A549 (cell line): ENCODE measurements at regions not wholly inside any gene's neighbourhood (a gene's known extent, or its start where the extent isn't known, plus 50 kb on each side); places are given as distances from the start of the nearest gene placed in this dataset.

ENCODE experiments used
- ATAC-seq, 2 experiments: fragments of 200-7000 bp in 1 of 2; fragments of >200 bp in 1 of 2; cut with Nextera tagmentation in 1 of 2; cut with Tn5 transposase in 1 of 2; 3 replicates each; pipeline versions ENCODE4 v1.8.0 to v1.9.1; 2018 to 2020; ENCODE audit warnings: mild to moderate bottlenecking in 1 of 2, moderate library complexity in 1 of 2
- CTCF ChIA-PET: fragments of 300-600 bp; sonication (Branson Sonifier 250); formaldehyde crosslinking; extraction: SDS; loops from one replicate; lab custom pipeline; 2021; ENCODE audit warnings: antibody characterized with exemption, inconsistent platforms; lab: Yijun Ruan, JAX
- POLR2A ChIA-PET: fragments of 350-600 bp; formaldehyde crosslinking; extraction: SDS; loops from one replicate; lab custom pipeline; 2021; ENCODE audit warnings: antibody characterized with exemption, inconsistent platforms; lab: Yijun Ruan, JAX
- DNase-seq, 2 experiments: peaks; one replicate each; pipeline versions ENCODE4 v3.0.0 to v3.0.0-alpha.2; 2011 to 2016; ENCODE audit warnings: low read depth in 1 of 2, low spot score in 1 of 2
- FAIRE-seq: peaks from 2 replicates; lab custom pipeline; 2011; peaks lifted over from hg19 to GRCh38; lab: Jason Lieb, UNC
- H3K27ac ChIP-seq, 2 experiments: fragments of >200 bp; sonication (Bioruptor Twin); formaldehyde crosslinking; 3 replicates each; pipeline ENCODE4 v1.5.1; 2016 to 2017
- H3K4me1 ChIP-seq: fragments of >200 bp; sonication (Bioruptor Twin); formaldehyde crosslinking; 3 replicates; pipeline ENCODE4 v1.6.1; 2016
- H3K4me2 ChIP-seq: fragments of >200 bp; sonication (Bioruptor Twin); formaldehyde crosslinking; 3 replicates; pipeline ENCODE4 v1.6.1; 2016
- H3K4me3 ChIP-seq: fragments of >200 bp; sonication (Bioruptor Twin); formaldehyde crosslinking; 3 replicates; pipeline ENCODE4 v1.5.1; 2016
- H3K9me3 ChIP-seq: fragments of >200 bp; sonication (Bioruptor Twin); formaldehyde crosslinking; 3 replicates; pipeline ENCODE4 v1.6.1; 2016
- BHLHE40 ChIP-seq: IDR thresholded peaks from 2 replicates; pipeline ENCODE4 v1.6.1; 2012; ENCODE audit warnings: low read depth, low read length, inconsistent platforms
- CBX2 ChIP-seq: fragments of 200-600 bp; sonication (generic); IDR thresholded peaks from 2 replicates; pipeline ENCODE4 v1.6.1; 2016; ENCODE audit warnings: low read depth, mild to moderate bottlenecking, borderline replicate concordance
- CHD4 ChIP-seq: fragments of 200-600 bp; sonication (generic); IDR thresholded peaks from 2 replicates; pipeline ENCODE4 v1.6.1; 2016; ENCODE audit warnings: antibody characterized with exemption, mild to moderate bottlenecking, borderline replicate concordance
- EHF ChIP-seq: fragments of 250-450 bp; sonication (Bioruptor Pico); IDR thresholded peaks from 2 replicates; pipeline ENCODE4 v1.5.0; 2020; ENCODE audit warnings: mild to moderate bottlenecking
- EP300 ChIP-seq, 2 experiments: fragments of >200 bp; sonication (Bioruptor Twin); formaldehyde crosslinking; IDR thresholded peaks; 2 replicates in 1 of 2; 3 replicates in 1 of 2; pipeline ENCODE4 v1.6.1; 2016 to 2017
- ESRRA ChIP-seq: fragments of 150-350 bp; IDR thresholded peaks from 2 replicates; pipeline ENCODE4 v1.6.1; 2014; ENCODE audit warnings: mild to moderate bottlenecking, low read length, borderline replicate concordance
- FOSL2 ChIP-seq, 2 experiments: fragments of 450-650 bp in 1 of 2; fragments of >200 bp in 1 of 2; sonication (Bioruptor Twin) in 1 of 2; formaldehyde crosslinking; IDR thresholded peaks; 2 replicates each; pipeline versions ENCODE4 v1.5.0 to v1.6.1; 2016 to 2020; ENCODE audit warnings: mild to moderate bottlenecking in 1 of 2, moderate library complexity in 1 of 2
- FOXS1 ChIP-seq: fragments of 250-450 bp; sonication (Bioruptor Pico); IDR thresholded peaks from 2 replicates; pipeline ENCODE4 v1.5.0; 2020; ENCODE audit warnings: mild to moderate bottlenecking, moderate library complexity
- HES2 ChIP-seq: fragments of >200 bp; sonication (Bioruptor Twin); formaldehyde crosslinking; IDR thresholded peaks from 2 replicates; pipeline ENCODE4 v1.6.1; 2016
- HOXA7 ChIP-seq: fragments of 250-450 bp; sonication (Bioruptor Pico); IDR thresholded peaks from 2 replicates; pipeline ENCODE4 v1.5.0; 2020; ENCODE audit warnings: mild to moderate bottlenecking, moderate library complexity
- HOXB5 ChIP-seq: fragments of 250-450 bp; sonication (Bioruptor Pico); IDR thresholded peaks from 2 replicates; pipeline ENCODE4 v1.5.0; 2020; ENCODE audit warnings: mild to moderate bottlenecking, moderate library complexity
- KDM1A ChIP-seq: fragments of 200-600 bp; sonication (generic); IDR thresholded peaks from 2 replicates; pipeline ENCODE4 v1.6.1; 2016; ENCODE audit warnings: low read depth, mild to moderate bottlenecking
- KDM5A ChIP-seq: fragments of 200-600 bp; sonication (generic); IDR thresholded peaks from 2 replicates; pipeline ENCODE4 v1.6.1; 2016; ENCODE audit warnings: antibody characterized with exemption, mild to moderate bottlenecking
- MAFK ChIP-seq: fragments of 450-650 bp; IDR thresholded peaks from 2 replicates; pipeline ENCODE4 v1.6.1; 2014; ENCODE audit not compliant: partially characterized antibody
- NFE2L2 ChIP-seq: fragments of 150-350 bp; conservative IDR thresholded peaks from 2 replicates; pipeline ENCODE4 v1.6.1; 2014; ENCODE audit warnings: low read length
- NPAS2 ChIP-seq: fragments of 250-450 bp; sonication (Bioruptor Pico); IDR thresholded peaks from 2 replicates; pipeline ENCODE4 v1.8.0; 2022; ENCODE audit warnings: mild to moderate bottlenecking, moderate library complexity, borderline replicate concordance
- PHF8 ChIP-seq: fragments of 200-600 bp; sonication (generic); IDR thresholded peaks from 2 replicates; pipeline ENCODE4 v1.6.1; 2016; ENCODE audit warnings: low read depth, mild to moderate bottlenecking, antibody characterized with exemption, moderate library complexity, borderline replicate concordance
- POLR2A ChIP-seq: IDR thresholded peaks from 2 replicates; pipeline ENCODE4 v1.6.1; 2012; ENCODE audit warnings: mild to moderate bottlenecking, low read length
- RCOR1 ChIP-seq: fragments of 150-350 bp; IDR thresholded peaks from 2 replicates; pipeline ENCODE4 v1.6.1; 2014; ENCODE audit warnings: antibody characterized with exemption, low read length, low read depth
- RFX5 ChIP-seq: fragments of 450-650 bp; IDR thresholded peaks from 2 replicates; pipeline ENCODE4 v1.7.1; 2014; ENCODE audit warnings: antibody characterized with exemption, mild to moderate bottlenecking, moderate library complexity
- SMC3 ChIP-seq: fragments of >200 bp; sonication (Bioruptor Twin); formaldehyde crosslinking; IDR thresholded peaks from 3 replicates; pipeline ENCODE4 v1.6.1; 2018; ENCODE audit warnings: inconsistent platforms
- SREBF2 ChIP-seq: fragments of 450-650 bp; IDR thresholded peaks from 2 replicates; pipeline ENCODE4 v1.6.1; 2014; ENCODE audit warnings: mild to moderate bottlenecking, moderate library complexity
- TP53 ChIP-seq: fragments of 250-450 bp; sonication (Bioruptor Pico); IDR thresholded peaks from 2 replicates; pipeline ENCODE4 v1.5.0; 2021; ENCODE audit warnings: mild to moderate bottlenecking, moderate library complexity
- ZNF302 ChIP-seq: fragments of 250-450 bp; sonication (Bioruptor Pico); IDR thresholded peaks from 2 replicates; pipeline ENCODE4 v1.9.0; 2021; ENCODE audit warnings: inconsistent platforms, mild to moderate bottlenecking, moderate library complexity
- WGBS: methylation state at CpG from one replicate; pipeline ENCODE4 v1.1.6; 2017; ENCODE audit errors: missing lambda C conversion rate; 5-methylcytosine and 5-hydroxymethylcytosine counted together
- TF ChIP-seq, protein P1 (sequence below): fragments of 150-350 bp; IDR thresholded peaks from 2 replicates; pipeline ENCODE4 v1.6.1; 2014; ENCODE audit warnings: low read depth, mild to moderate bottlenecking, low read length
- TF ChIP-seq, protein P2 (sequence below): fragments of 250-450 bp; sonication (Bioruptor Pico); IDR thresholded peaks from 2 replicates; pipeline ENCODE4 v1.5.0; 2021; ENCODE audit warnings: mild to moderate bottlenecking, moderate library complexity, borderline replicate concordance
- TF ChIP-seq, protein P3 (sequence below): fragments of >200 bp; sonication (Bioruptor Twin); formaldehyde crosslinking; IDR thresholded peaks from 3 replicates; pipeline ENCODE4 v1.5.1; 2016
- TF ChIP-seq, protein P4 (sequence below): IDR thresholded peaks from 2 replicates; pipeline ENCODE4 v1.6.1; 2012

GRCh38 chr5:72656331-72656730 is 149.1 kb upstream of the ZNF366 start:
- 63% methylated on average over 4 of the region's 4 CpGs for WGBS
- POLR2A ChIA-PET: no interaction called here

DNA sequence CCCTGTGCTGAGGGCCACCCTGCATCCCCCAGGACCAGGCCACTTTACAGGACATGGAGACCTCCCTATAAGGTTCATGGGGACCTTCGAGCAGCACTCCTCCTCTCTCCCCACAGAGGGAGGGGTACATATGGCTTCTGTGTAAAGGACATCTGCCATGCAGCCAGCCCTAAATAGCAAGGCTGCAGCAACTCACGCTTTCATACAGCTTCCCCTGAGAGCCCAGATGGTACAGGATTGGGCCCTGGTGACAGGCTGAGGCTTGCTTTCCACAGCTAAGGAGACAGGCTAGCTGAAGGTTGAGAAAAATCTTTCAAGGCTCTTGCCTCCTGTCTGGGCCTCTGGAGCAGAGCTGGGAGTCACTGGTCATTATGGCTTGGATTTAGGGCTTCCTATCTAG is 147.0 kb upstream of the ZNF366 start:
- peaks cover 16% of the 10 kb centered on the region for H3K4me1 ChIP-seq
- no peak for FAIRE-seq
- no peak for TF ChIP-seq MAFK
- TF ChIP-seq FOXS1: no peak
- H3K4me3 ChIP-seq: no peak overlapping the region
- WGBS: 44% methylated on average over 2 of the region's 2 CpGs
- H3K4me2 ChIP-seq: no peak overlapping the region
- ChIA-PET POLR2A (no interaction called here), CTCF (interaction anchor here (1.2 to 1.5 kb wide), 3 partner anchors 10 to 40 kb away, joined by 3 to 4 read pairs (median 3); no protein-coding TSS in a partner anchor)
- no peaks in the 10 kb centered on the region for H3K9me3 ChIP-seq
- no peak overlapping the region for H3K27ac ChIP-seq
- DNase-seq: no peak
- ATAC-seq: no peak

More at GRCh38 chr5:72656331-72656730, 149.1 kb upstream of the ZNF366 start:
- FAIRE-seq: no peak
- DNase-seq: no peak
- TF ChIP-seq ESRRA: no peak
- TF ChIP-seq, protein P1, sequence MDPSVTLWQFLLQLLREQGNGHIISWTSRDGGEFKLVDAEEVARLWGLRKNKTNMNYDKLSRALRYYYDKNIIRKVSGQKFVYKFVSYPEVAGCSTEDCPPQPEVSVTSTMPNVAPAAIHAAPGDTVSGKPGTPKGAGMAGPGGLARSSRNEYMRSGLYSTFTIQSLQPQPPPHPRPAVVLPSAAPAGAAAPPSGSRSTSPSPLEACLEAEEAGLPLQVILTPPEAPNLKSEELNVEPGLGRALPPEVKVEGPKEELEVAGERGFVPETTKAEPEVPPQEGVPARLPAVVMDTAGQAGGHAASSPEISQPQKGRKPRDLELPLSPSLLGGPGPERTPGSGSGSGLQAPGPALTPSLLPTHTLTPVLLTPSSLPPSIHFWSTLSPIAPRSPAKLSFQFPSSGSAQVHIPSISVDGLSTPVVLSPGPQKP: no peak
- no peak for TF ChIP-seq POLR2A
- TF ChIP-seq CHD4: no peak
- TF ChIP-seq BHLHE40: no peak
- TF ChIP-seq SREBF2: no peak
- TF ChIP-seq ZNF302: no peak
- no peak for TF ChIP-seq KDM5A
- no peak for TF ChIP-seq NPAS2 (CRISPR knock-in tag)
- TF ChIP-seq PHF8: no peak
- TF ChIP-seq HOXB5: no peak
- TF ChIP-seq, protein P2, sequence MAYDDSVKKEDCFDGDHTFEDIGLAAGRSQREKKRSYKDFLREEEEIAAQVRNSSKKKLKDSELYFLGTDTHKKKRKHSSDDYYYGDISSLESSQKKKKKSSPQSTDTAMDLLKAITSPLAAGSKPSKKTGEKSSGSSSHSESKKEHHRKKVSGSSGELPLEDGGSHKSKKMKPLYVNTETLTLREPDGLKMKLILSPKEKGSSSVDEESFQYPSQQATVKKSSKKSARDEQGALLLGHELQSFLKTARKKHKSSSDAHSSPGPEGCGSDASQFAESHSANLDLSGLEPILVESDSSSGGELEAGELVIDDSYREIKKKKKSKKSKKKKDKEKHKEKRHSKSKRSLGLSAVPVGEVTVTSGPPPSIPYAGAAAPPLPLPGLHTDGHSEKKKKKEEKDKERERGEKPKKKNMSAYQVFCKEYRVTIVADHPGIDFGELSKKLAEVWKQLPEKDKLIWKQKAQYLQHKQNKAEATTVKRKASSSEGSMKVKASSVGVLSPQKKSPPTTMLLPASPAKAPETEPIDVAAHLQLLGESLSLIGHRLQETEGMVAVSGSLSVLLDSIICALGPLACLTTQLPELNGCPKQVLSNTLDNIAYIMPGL (CRISPR knock-in tag): no peak
- Histone ChIP-seq H3K4me3 (no peak overlapping the region), H3K27ac (no peak overlapping the region), H3K4me1 (peaks cover 12% of the 10 kb centered on the region), H3K4me2 (no peak overlapping the region), H3K9me3 (no peaks in the 10 kb centered on the region)
- CTCF ChIA-PET: interaction anchor here (0.7 to 1.4 kb wide), 3 partner anchors 9 to 689 kb away, joined by 3 to 4 read pairs (median 3); no protein-coding TSS in a partner anchor
- no peak for ATAC-seq

DNA sequence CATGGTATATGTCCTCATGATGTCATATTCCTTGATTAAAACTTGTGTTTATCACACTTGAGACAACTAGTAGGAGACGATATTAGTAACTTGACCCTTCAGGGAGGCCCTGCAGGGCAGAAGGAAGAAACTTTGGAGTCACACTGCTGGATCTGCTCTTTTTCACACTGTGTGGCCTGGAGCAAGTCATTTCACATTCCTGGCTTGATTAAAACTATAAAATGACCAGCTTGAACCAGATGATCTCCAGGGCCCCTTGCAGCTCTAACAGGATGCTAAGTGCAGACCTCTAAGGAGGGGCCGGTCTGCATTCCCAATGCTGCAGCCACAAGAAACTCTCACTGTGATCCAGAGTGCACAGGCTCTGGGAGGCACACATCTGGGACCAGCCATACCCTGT is 146.4 kb upstream of the ZNF366 start:
- ChIA-PET CTCF (interaction anchor here (1.2 to 1.3 kb wide), 2 partner anchors 9 to 13 kb away, joined by 3 to 4 read pairs; no protein-coding TSS in a partner anchor), POLR2A (no interaction called here)
- TF ChIP-seq SMC3: no peak
- TF ChIP-seq KDM1A: no peak
- no peak for TF ChIP-seq ZNF302
- TF ChIP-seq, protein P3, sequence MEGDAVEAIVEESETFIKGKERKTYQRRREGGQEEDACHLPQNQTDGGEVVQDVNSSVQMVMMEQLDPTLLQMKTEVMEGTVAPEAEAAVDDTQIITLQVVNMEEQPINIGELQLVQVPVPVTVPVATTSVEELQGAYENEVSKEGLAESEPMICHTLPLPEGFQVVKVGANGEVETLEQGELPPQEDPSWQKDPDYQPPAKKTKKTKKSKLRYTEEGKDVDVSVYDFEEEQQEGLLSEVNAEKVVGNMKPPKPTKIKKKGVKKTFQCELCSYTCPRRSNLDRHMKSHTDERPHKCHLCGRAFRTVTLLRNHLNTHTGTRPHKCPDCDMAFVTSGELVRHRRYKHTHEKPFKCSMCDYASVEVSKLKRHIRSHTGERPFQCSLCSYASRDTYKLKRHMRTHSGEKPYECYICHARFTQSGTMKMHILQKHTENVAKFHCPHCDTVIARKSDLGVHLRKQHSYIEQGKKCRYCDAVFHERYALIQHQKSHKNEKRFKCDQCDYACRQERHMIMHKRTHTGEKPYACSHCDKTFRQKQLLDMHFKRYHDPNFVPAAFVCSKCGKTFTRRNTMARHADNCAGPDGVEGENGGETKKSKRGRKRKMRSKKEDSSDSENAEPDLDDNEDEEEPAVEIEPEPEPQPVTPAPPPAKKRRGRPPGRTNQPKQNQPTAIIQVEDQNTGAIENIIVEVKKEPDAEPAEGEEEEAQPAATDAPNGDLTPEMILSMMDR: no peak
- TF ChIP-seq EP300 (IDR thresholded peaks at IDR 0.05): no peak
- TF ChIP-seq, protein P2 (CRISPR knock-in tag): no peak
- TF ChIP-seq BHLHE40: no peak
- TF ChIP-seq RCOR1: no peak
- TF ChIP-seq EHF: no peak
- no peak for TF ChIP-seq RFX5
- TF ChIP-seq NFE2L2: no peak
- TF ChIP-seq HES2: no peak
- no peak for TF ChIP-seq TP53 (CRISPR knock-in tag)
- no peak for TF ChIP-seq HOXA7 (CRISPR knock-in tag)
- TF ChIP-seq MAFK: no peak
- TF ChIP-seq FOSL2 (IDR thresholded peaks at IDR 0.05): no peak
- no peak for TF ChIP-seq FOSL2 (CRISPR knock-in tag; IDR thresholded peaks at IDR 0.05)
- TF ChIP-seq, protein P4, sequence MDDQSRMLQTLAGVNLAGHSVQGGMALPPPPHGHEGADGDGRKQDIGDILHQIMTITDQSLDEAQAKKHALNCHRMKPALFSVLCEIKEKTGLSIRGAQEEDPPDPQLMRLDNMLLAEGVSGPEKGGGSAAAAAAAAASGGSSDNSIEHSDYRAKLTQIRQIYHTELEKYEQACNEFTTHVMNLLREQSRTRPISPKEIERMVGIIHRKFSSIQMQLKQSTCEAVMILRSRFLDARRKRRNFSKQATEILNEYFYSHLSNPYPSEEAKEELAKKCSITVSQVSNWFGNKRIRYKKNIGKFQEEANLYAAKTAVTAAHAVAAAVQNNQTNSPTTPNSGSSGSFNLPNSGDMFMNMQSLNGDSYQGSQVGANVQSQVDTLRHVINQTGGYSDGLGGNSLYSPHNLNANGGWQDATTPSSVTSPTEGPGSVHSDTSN: no peak
- TF ChIP-seq CBX2: no peak
- 87% methylated on average over 2 of the region's 2 CpGs for whole genome bisulfite sequencing
- DNase-seq (no peak), FAIRE-seq (no peak), ATAC-seq (no peak; a peak in 1 of 6 replicates)
- Histone ChIP-seq H3K4me2 (no peak overlapping the region), H3K4me3 (no peak overlapping the region), H3K4me1 (peaks cover 22% of the 10 kb centered on the region), H3K9me3 (no peaks in the 10 kb centered on the region), H3K27ac (no peak overlapping the region)
